ENCODE measurements at regions not wholly inside any gene's neighbourhood (a gene's known extent, or its start where the extent isn't known, plus 50 kb on each side); places are given as distances from the start of the nearest gene placed in this dataset.

DNA sequence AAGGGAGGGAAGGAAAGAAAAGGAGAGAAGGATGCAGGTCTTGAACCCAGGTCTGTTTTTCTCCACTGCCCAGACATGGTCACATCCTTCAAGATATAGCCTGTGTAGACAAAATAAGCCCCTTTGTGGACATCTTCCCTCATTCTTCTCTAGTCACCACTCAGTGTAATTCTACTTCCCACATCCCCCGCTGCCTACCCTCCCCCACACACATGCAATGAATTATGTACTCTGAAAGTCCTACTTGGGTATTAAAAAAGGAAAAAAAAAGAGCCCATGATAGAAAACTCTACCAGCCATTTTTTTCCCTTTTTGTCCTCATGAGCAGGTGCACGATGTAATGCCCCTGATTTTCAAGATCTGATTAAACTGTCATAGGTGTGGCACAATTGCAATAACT, 346.0 kb downstream of the MN1 start:
- no peaks in the 10 kb centered on the region for H3K9me2 ChIP-seq (replicated peaks; ENCODE audit: insufficient read depth, low read length)
- no peaks in the 10 kb centered on the region for H3F3A ChIP-seq (ENCODE audit: insufficient read depth, low read length)
- TF ChIP-seq EZH2 (optimal IDR thresholded peaks at IDR 0.05; ENCODE audit: low read depth, low read length) (no peak), EZH2phosphoT487 (IDR thresholded peaks at IDR 0.05; ENCODE audit: low read length) (no peak), CTCF (IDR thresholded peaks at IDR 0.05; ENCODE audit: low read length) (no peak)
- H3K79me2 ChIP-seq (ENCODE audit: low read length): no peaks in the 10 kb centered on the region
- no peak overlapping the region for H3K9ac ChIP-seq (ENCODE audit: low read length)
- H3K27me3 ChIP-seq (replicated peaks; ENCODE audit: insufficient read depth, low read length): peaks cover 30% of the 10 kb centered on the region
- H3K4me2 ChIP-seq (ENCODE audit: low read depth, low read length): no peak overlapping the region
- H3K27ac ChIP-seq (ENCODE audit: low read length): no peak overlapping the region
- H3K4me1 ChIP-seq (ENCODE audit: low read length): no peaks in the 10 kb centered on the region
- H3K36me3 ChIP-seq (replicated peaks; ENCODE audit: insufficient read depth, low read length): no peaks in the 10 kb centered on the region
- no peak overlapping the region for H2AFZ ChIP-seq (ENCODE audit: low read length)
- H4K20me1 ChIP-seq (ENCODE audit: insufficient read depth, low read length): no peaks in the 10 kb centered on the region
- H3K9me3 ChIP-seq (replicated peaks; ENCODE audit: insufficient read depth, low read length): no peaks in the 10 kb centered on the region
- no peak for DNase-seq
- H3K4me3 ChIP-seq (ENCODE audit: low read length): no peak overlapping the region

GRCh38 chr22:27456696-27457503, 344.7 kb downstream of the MN1 start:
- H4K20me1 ChIP-seq (ENCODE audit: insufficient read depth, low read length): no peaks in the 10 kb centered on the region
- TF ChIP-seq EZH2 (optimal IDR thresholded peaks at IDR 0.05; ENCODE audit: low read depth, low read length) (no peak), EZH2phosphoT487 (IDR thresholded peaks at IDR 0.05; ENCODE audit: low read length) (no peak), CTCF (IDR thresholded peaks at IDR 0.05; ENCODE audit: low read length) (no peak)

DNA sequence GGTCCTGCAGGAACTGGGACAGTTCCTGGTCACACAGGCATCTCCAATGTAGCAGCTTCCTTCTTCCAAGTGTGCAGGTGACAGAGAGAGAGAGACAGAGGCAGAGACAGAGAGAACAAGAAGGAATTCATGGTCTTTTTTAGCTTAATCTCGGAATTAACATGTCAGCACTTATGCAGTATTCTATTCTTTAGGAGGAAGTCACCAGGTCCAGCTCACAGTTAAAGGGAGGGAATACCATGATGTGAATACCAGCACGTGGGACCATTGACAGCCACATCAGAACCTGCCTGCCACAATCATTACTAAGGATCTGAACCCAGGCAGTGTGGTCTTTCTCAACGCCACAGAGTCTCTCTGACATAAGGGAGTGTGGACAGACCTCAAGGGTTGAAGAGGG, 341.6 kb downstream of the MN1 start:
- Histone ChIP-seq H3F3A (ENCODE audit: insufficient read depth, low read length) (no peaks in the 10 kb centered on the region), H3K9me2 (replicated peaks; ENCODE audit: insufficient read depth, low read length) (no peaks in the 10 kb centered on the region), H4K20me1 (ENCODE audit: insufficient read depth, low read length) (no peaks in the 10 kb centered on the region), H3K9me3 (replicated peaks; ENCODE audit: insufficient read depth, low read length) (no peaks in the 10 kb centered on the region), H3K36me3 (replicated peaks; ENCODE audit: insufficient read depth, low read length) (no peaks in the 10 kb centered on the region), H3K4me2 (ENCODE audit: low read depth, low read length) (no peak overlapping the region), H3K4me1 (ENCODE audit: low read length) (no peaks in the 10 kb centered on the region), H3K27me3 (replicated peaks; ENCODE audit: insufficient read depth, low read length) (peaks cover 69% of the 10 kb centered on the region), H3K4me3 (ENCODE audit: low read length) (no peak overlapping the region), H2AFZ (ENCODE audit: low read length) (no peak overlapping the region), H3K27ac (ENCODE audit: low read length) (no peak overlapping the region), H3K79me2 (ENCODE audit: low read length) (no peaks in the 10 kb centered on the region), H3K9ac (ENCODE audit: low read length) (no peak overlapping the region)
- DNase-seq: no peak
- TF ChIP-seq EZH2 (optimal IDR thresholded peaks at IDR 0.05; ENCODE audit: low read depth, low read length) (no peak), EZH2phosphoT487 (IDR thresholded peaks at IDR 0.05; ENCODE audit: low read length) (no peak), CTCF (IDR thresholded peaks at IDR 0.05; ENCODE audit: low read length) (no peak)

More at GRCh38 chr22:27456696-27457503, 344.7 kb downstream of the MN1 start:
- Histone ChIP-seq H3K4me3 (ENCODE audit: low read length) (no peak overlapping the region), H3K9me2 (replicated peaks; ENCODE audit: insufficient read depth, low read length) (no peaks in the 10 kb centered on the region), H3K27me3 (replicated peaks; ENCODE audit: insufficient read depth, low read length) (peaks cover 44% of the 10 kb centered on the region), H3K27ac (ENCODE audit: low read length) (no peak overlapping the region), H3K4me2 (ENCODE audit: low read depth, low read length) (no peak overlapping the region), H3K4me1 (ENCODE audit: low read length) (no peaks in the 10 kb centered on the region), H3K9ac (ENCODE audit: low read length) (no peak overlapping the region), H2AFZ (ENCODE audit: low read length) (no peak overlapping the region), H3K79me2 (ENCODE audit: low read length) (no peaks in the 10 kb centered on the region), H3K9me3 (replicated peaks; ENCODE audit: insufficient read depth, low read length) (no peaks in the 10 kb centered on the region), H3K36me3 (replicated peaks; ENCODE audit: insufficient read depth, low read length) (no peaks in the 10 kb centered on the region), H3F3A (ENCODE audit: insufficient read depth, low read length) (no peaks in the 10 kb centered on the region)
- DNase-seq: no peak

Measured in MM.1S (cell line).